HFFc6 (cell line): ENCODE measurements at regions not wholly inside any gene's neighbourhood (a gene's known extent, or its start where the extent isn't known, plus 50 kb on each side); places are given as distances from the start of the nearest gene placed in this dataset. TPM values are rescaled to one million over a fixed set of nuclear protein-coding genes. Genes with fewer than 3 reads are reported as not detected.
"Not testable (repeated sequence)": the region's sequence is repeated elsewhere in the genome, so short reads cannot be mapped to it uniquely, and the experiment has no call there.

ENCODE experiments used
- DNase-seq: peaks from one replicate; pipeline ENCODE4 v3.0.0-alpha.2; 2018
- H3K27ac Mint-ChIP-seq: 2 replicates; pipeline ENCODE4 v1.8.0; 2020; ENCODE audit warnings: mild to moderate bottlenecking, mixed read lengths
- H3K27me3 Mint-ChIP-seq: 2 replicates; pipeline ENCODE4 v1.8.0; 2021; ENCODE audit warnings: mild to moderate bottlenecking, moderate library complexity, mixed read lengths; ENCODE audit not compliant: insufficient read depth
- H3K36me3 Mint-ChIP-seq: 2 replicates; pipeline ENCODE4 v1.8.0; 2021; ENCODE audit warnings: low read depth, mixed read lengths
- H3K4me1 Mint-ChIP-seq: 2 replicates; pipeline ENCODE4 v1.8.0; 2020; ENCODE audit warnings: low read depth, mixed read lengths
- H3K4me3 Mint-ChIP-seq: 2 replicates; pipeline ENCODE4 v1.8.0; 2020; ENCODE audit warnings: mild to moderate bottlenecking, moderate library complexity, mixed read lengths
- H3K9me3 Mint-ChIP-seq: 2 replicates; pipeline ENCODE4 v1.8.0; 2020; ENCODE audit warnings: mild to moderate bottlenecking, mixed read lengths
- microRNA-seq: library from miRNA; unstranded; fragments of <30 nt; microRNA quantifications from one replicate; pipeline ENCODE4, GENCODE V29; 2019
- TF ChIP-seq, protein P1 (sequence below): fragments of 200-600 bp; sonication (generic); IDR thresholded peaks from 2 replicates; pipeline ENCODE4 v1.5.0; 2021; ENCODE audit warnings: antibody characterized with exemption, mild to moderate bottlenecking

- H3K36me3 Mint-ChIP-seq: no peaks in the 10 kb centered on the region
- H3K4me1 Mint-ChIP-seq: peaks cover 16% of the 10 kb centered on the region
- no peak for DNase-seq
- TF ChIP-seq, protein P1, sequence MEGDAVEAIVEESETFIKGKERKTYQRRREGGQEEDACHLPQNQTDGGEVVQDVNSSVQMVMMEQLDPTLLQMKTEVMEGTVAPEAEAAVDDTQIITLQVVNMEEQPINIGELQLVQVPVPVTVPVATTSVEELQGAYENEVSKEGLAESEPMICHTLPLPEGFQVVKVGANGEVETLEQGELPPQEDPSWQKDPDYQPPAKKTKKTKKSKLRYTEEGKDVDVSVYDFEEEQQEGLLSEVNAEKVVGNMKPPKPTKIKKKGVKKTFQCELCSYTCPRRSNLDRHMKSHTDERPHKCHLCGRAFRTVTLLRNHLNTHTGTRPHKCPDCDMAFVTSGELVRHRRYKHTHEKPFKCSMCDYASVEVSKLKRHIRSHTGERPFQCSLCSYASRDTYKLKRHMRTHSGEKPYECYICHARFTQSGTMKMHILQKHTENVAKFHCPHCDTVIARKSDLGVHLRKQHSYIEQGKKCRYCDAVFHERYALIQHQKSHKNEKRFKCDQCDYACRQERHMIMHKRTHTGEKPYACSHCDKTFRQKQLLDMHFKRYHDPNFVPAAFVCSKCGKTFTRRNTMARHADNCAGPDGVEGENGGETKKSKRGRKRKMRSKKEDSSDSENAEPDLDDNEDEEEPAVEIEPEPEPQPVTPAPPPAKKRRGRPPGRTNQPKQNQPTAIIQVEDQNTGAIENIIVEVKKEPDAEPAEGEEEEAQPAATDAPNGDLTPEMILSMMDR: no peak
- no peaks in the 10 kb centered on the region; the same call in 1 of the 2 replicates for H3K27me3 Mint-ChIP-seq
- H3K4me3 Mint-ChIP-seq: no peak overlapping the region
- H3K27ac Mint-ChIP-seq: no peak overlapping the region
- H3K9me3 Mint-ChIP-seq: no peaks in the 10 kb centered on the region
Measured at GRCh38 chr6:27190126-27190525, 57.4 kb upstream of the PRSS16 start.

- not testable (repeated sequence) for H3K27ac Mint-ChIP-seq, H3K27me3 Mint-ChIP-seq, H3K4me3 Mint-ChIP-seq, H3K9me3 Mint-ChIP-seq, H3K36me3 Mint-ChIP-seq, H3K4me1 Mint-ChIP-seq, DNase-seq
Measured at GRCh38 chr6:27194453-27194852, 53.0 kb upstream of the PRSS16 start.

DNA sequence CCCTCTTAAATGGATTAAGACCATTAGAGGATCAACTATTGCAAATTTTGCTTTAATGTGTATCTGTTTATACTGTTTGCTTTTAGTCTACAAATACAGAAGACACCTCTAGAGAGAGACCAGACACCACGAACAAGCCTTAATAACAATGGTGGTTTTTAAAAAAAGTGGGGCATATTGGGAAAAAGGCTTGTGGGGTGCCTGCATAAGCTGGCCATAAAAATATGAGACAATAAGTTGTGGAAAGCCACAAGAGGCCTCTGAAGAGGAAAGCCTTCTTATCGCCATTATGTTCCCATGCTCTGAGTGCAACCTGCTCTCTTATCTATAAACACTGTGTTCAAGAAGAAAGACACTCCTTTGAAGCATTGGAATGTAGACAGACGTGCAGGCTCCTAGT is 52.0 kb upstream of the PRSS16 start:
- not testable (repeated sequence) for H3K27ac Mint-ChIP-seq, DNase-seq

More for the DNA sequence above, 52.0 kb upstream of the PRSS16 start:
- not testable (repeated sequence) for H3K36me3 Mint-ChIP-seq, H3K4me3 Mint-ChIP-seq, H3K4me1 Mint-ChIP-seq, H3K27me3 Mint-ChIP-seq, H3K9me3 Mint-ChIP-seq

Small RNA genes lying in the stretch of these regions (microRNA-seq; reads per million reads assigned to microRNA genes)
- not detected for gene MIR3143
